Endothelial cell of umbilical vein (primary cell): ENCODE measurements at regions not wholly inside any gene's neighbourhood (a gene's known extent, or its start where the extent isn't known, plus 50 kb on each side); places are given as distances from the start of the nearest gene placed in this dataset.

Source experiments
- POLR2A ChIP-seq: IDR thresholded peaks from 2 replicates; pipeline ENCODE4 v1.6.1; 2012; ENCODE audit warnings: low read depth, mild to moderate bottlenecking, control low read depth, low read length
- POLR2AphosphoS5 ChIP-seq: IDR thresholded peaks from 2 replicates; pipeline ENCODE4 v1.6.1; 2012; ENCODE audit warnings: low read depth, mild to moderate bottlenecking, control low read depth, low read length, moderate library complexity; ENCODE audit not compliant: insufficient read depth
- TF ChIP-seq, protein P1 (sequence below), 2 donors: IDR thresholded peaks; 1 replicate in 1 of 2; 2 replicates in 1 of 2; pipeline ENCODE4 v1.5.1; 2011; ENCODE audit warnings: low read length in 2 of 2, mild to moderate bottlenecking in 2 of 2, moderate library complexity in 2 of 2, control low read depth in 1 of 2, inconsistent platforms in 1 of 2, low read depth in 1 of 2; ENCODE audit not compliant: insufficient read depth in 1 of 2; ENCODE audit errors: extremely low read depth in 1 of 2

DNA sequence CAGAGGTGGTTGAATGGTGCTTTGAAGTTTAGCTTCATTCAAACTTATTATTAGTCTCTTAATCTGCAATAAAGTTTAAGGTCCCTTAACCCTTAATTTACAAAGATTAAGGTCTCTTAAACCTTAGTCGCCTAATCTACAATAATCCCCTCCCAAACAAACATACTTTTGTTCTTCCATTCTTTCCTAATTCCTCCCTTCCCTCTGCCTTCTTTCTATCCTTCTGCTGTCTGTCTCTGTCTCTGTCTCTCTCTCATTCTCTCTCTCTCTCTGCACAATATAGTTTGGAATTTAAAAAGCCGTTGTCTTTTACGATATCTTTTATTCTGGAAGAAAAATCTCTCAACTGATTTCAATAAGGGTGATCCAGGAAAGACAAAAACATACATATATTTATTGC lies 1096.8 kb upstream of the ATXN8OS start:
- TF ChIP-seq POLR2A (no peak), POLR2AphosphoS5 (no peak)
- TF ChIP-seq, protein P1, sequence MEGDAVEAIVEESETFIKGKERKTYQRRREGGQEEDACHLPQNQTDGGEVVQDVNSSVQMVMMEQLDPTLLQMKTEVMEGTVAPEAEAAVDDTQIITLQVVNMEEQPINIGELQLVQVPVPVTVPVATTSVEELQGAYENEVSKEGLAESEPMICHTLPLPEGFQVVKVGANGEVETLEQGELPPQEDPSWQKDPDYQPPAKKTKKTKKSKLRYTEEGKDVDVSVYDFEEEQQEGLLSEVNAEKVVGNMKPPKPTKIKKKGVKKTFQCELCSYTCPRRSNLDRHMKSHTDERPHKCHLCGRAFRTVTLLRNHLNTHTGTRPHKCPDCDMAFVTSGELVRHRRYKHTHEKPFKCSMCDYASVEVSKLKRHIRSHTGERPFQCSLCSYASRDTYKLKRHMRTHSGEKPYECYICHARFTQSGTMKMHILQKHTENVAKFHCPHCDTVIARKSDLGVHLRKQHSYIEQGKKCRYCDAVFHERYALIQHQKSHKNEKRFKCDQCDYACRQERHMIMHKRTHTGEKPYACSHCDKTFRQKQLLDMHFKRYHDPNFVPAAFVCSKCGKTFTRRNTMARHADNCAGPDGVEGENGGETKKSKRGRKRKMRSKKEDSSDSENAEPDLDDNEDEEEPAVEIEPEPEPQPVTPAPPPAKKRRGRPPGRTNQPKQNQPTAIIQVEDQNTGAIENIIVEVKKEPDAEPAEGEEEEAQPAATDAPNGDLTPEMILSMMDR (IDR thresholded peaks at IDR 0.05; ENCODE audit: extremely low read depth in 1 of 2, insufficient read depth in 1 of 2, low read depth in 1 of 2, low read length in 2 of 2): no peak
